PFSK-1 (cell line): ENCODE measurements at regions not wholly inside any gene's neighbourhood (a gene's known extent, or its start where the extent isn't known, plus 50 kb on each side); places are given as distances from the start of the nearest gene placed in this dataset.

Experiments
- FOXP2 ChIP-seq: optimal IDR thresholded peaks from 2 replicates; pipeline ENCODE3; 2011; ENCODE audit warnings: borderline replicate concordance, control low read depth, inconsistent platforms; ENCODE audit not compliant: insufficient read depth; ENCODE audit errors: extremely low read length, extremely low read depth
- POLR2AphosphoS5 ChIP-seq: IDR thresholded peaks from 2 replicates; pipeline ENCODE4 v1.6.1; 2012; ENCODE audit warnings: low read depth, mild to moderate bottlenecking, control low read depth, low read length, moderate library complexity
- REST ChIP-seq, 2 experiments: IDR thresholded peaks; 2 replicates each; pipeline versions ENCODE4 v1.6.1 to v1.8.0; 2011 to 2012; ENCODE audit warnings: low read depth in 2 of 2, low read length in 2 of 2, control low read depth in 1 of 2, inconsistent platforms in 1 of 2, mild to moderate bottlenecking in 1 of 2, moderate library complexity in 1 of 2; ENCODE audit not compliant: insufficient read depth in 1 of 2
- SIN3A ChIP-seq: IDR thresholded peaks from 2 replicates; pipeline ENCODE4 v1.6.1; 2012; ENCODE audit warnings: mild to moderate bottlenecking, low read length, moderate library complexity, borderline replicate concordance; ENCODE audit not compliant: insufficient read depth
- TAF1 ChIP-seq: IDR thresholded peaks from 2 replicates; pipeline ENCODE4 v1.6.1; 2012; ENCODE audit warnings: low read length, control low read depth, borderline replicate concordance; ENCODE audit not compliant: insufficient read depth

- TF ChIP-seq SIN3A (no peak), TAF1 (no peak), REST (IDR thresholded peaks at IDR 0.05; ENCODE audit: insufficient read depth in 1 of 2, low read depth in 2 of 2, low read length in 2 of 2) (no peak), POLR2AphosphoS5 (no peak), FOXP2 (no peak)
Observed at GRCh38 chr20:7352165-7352564, 584.7 kb downstream of the BMP2 start.

GRCh38 chr20:7355051-7355450, 585.2 kb downstream of the HAO1 start:
- no peak for TF ChIP-seq POLR2AphosphoS5
- TF ChIP-seq REST (IDR thresholded peaks at IDR 0.05; ENCODE audit: insufficient read depth in 1 of 2, low read depth in 2 of 2, low read length in 2 of 2): no peak
- no peak for TF ChIP-seq TAF1
- TF ChIP-seq SIN3A: no peak
- TF ChIP-seq FOXP2: no peak

GRCh38 chr20:7358670-7359069, 581.6 kb downstream of the HAO1 start:
- TF ChIP-seq TAF1 (no peak), POLR2AphosphoS5 (no peak), SIN3A (no peak), REST (IDR thresholded peaks at IDR 0.05; ENCODE audit: insufficient read depth in 1 of 2, low read depth in 2 of 2, low read length in 2 of 2) (no peak), FOXP2 (no peak)

GRCh38 chr20:7359739-7360138, 580.5 kb downstream of the HAO1 start:
- TF ChIP-seq REST (IDR thresholded peaks at IDR 0.05; ENCODE audit: insufficient read depth in 1 of 2, low read depth in 2 of 2, low read length in 2 of 2) (no peak), SIN3A (no peak), POLR2AphosphoS5 (no peak), FOXP2 (no peak), TAF1 (no peak)

- no peak for TF ChIP-seq SIN3A
- TF ChIP-seq REST (IDR thresholded peaks at IDR 0.05; ENCODE audit: insufficient read depth in 1 of 2, low read depth in 2 of 2, low read length in 2 of 2): no peak
- no peak for TF ChIP-seq POLR2AphosphoS5
- TF ChIP-seq FOXP2: no peak
- no peak for TF ChIP-seq TAF1
Observed at GRCh38 chr20:7361321-7361720, 578.9 kb downstream of the HAO1 start.
